ENCODE measurements at regions not wholly inside any gene's neighbourhood (a gene's known extent, or its start where the extent isn't known, plus 50 kb on each side); places are given as distances from the start of the nearest gene placed in this dataset.
A peak's percentile ranks its signal among the peaks of the same experiment; 100 is the strongest.

- Histone ChIP-seq H3K27ac (peak overlapping the region; percentile 46), H3K4me3 (no peak overlapping the region), H3K4me1 (peaks cover 40% of the 10 kb centered on the region), H3K9me3 (no peaks in the 10 kb centered on the region), H3K27me3 (ENCODE audit: insufficient read depth in 3 of 3, low read length in 2 of 3) (no peaks in the 10 kb centered on the region), H3K36me3 (ENCODE audit: insufficient read depth in 1 of 2, low read depth in 1 of 2) (no peaks in the 10 kb centered on the region)
- intact Hi-C loops (cut with DNase I) = loop anchor here in 1 of 2 donors (10.0 kb wide), 1 partner anchor 358 kb away; no protein-coding TSS in a partner anchor
- ATAC-seq (no peak), DNase-seq (peak in 1 of 2 donors; percentile 23)
- TF ChIP-seq CTCF (IDR thresholded peaks at IDR 0.05) = no peak
- 78 to 91% (median 83%) methylated on average over 9 of the region's 9 CpGs for WGBS, 3 donors
Observed at GRCh38 chr9:129493002-129493705, 127.7 kb downstream of the C9orf50 start.

GRCh38 chr9:129491487-129491855 is 129.4 kb downstream of the C9orf50 start:
- H3K4me3 ChIP-seq = peak overlapping the region; percentile 70
- peak overlapping the region; percentile 95 for H3K27ac ChIP-seq
- H3K9me3 ChIP-seq = no peaks in the 10 kb centered on the region
- intact Hi-C loops (cut with DNase I) = loop anchor here in 1 of 2 donors (10.0 kb wide), 1 partner anchor 357 kb away; no protein-coding TSS in a partner anchor
- 64 to 72% (median 69%) methylated on average over 8 of the region's 8 CpGs for WGBS, 3 donors
- ATAC-seq (no peak), DNase-seq (peak in 1 of 2 donors; percentile 77)
- TF ChIP-seq CTCF (IDR thresholded peaks at IDR 0.05) = no peak
- H3K27me3 ChIP-seq (ENCODE audit: insufficient read depth in 3 of 3, low read length in 2 of 3) = no peaks in the 10 kb centered on the region
- H3K36me3 ChIP-seq (ENCODE audit: insufficient read depth in 1 of 2, low read depth in 1 of 2) = no peaks in the 10 kb centered on the region
- H3K4me1 ChIP-seq = peaks cover 45% of the 10 kb centered on the region

GRCh38 chr9:129490583-129491486 is 130.1 kb downstream of the C9orf50 start:
- peak overlapping the region; percentile 95 for H3K27ac ChIP-seq
- no peak for TF ChIP-seq CTCF (IDR thresholded peaks at IDR 0.05)

GRCh38 chr9:129489838-129490582 is 130.9 kb downstream of the C9orf50 start:
- Histone ChIP-seq H3K36me3 (ENCODE audit: insufficient read depth in 1 of 2, low read depth in 1 of 2) (no peaks in the 10 kb centered on the region), H3K4me3 (peak overlapping the region; percentile 70), H3K27ac (peak overlapping the region; percentile 95), H3K4me1 (peaks cover 39% of the 10 kb centered on the region), H3K27me3 (ENCODE audit: insufficient read depth in 3 of 3, low read length in 2 of 3) (no peaks in the 10 kb centered on the region), H3K9me3 (no peaks in the 10 kb centered on the region)
- DNase-seq (no peak), ATAC-seq (no peak)
- WGBS, 3 donors = 60 to 69% (median 68%) methylated on average over 15 of the region's 15 CpGs
- no peak for TF ChIP-seq CTCF (IDR thresholded peaks at IDR 0.05)
- intact Hi-C loops (cut with DNase I) = loop anchor here (2.0 to 10.0 kb wide), 3 partner anchors 313 to 355 kb away; no protein-coding TSS in a partner anchor

More at GRCh38 chr9:129490583-129491486, 130.1 kb downstream of the C9orf50 start:
- Histone ChIP-seq H3K27me3 (ENCODE audit: insufficient read depth in 3 of 3, low read length in 2 of 3) (no peaks in the 10 kb centered on the region), H3K36me3 (ENCODE audit: insufficient read depth in 1 of 2, low read depth in 1 of 2) (no peaks in the 10 kb centered on the region), H3K9me3 (no peaks in the 10 kb centered on the region), H3K4me3 (peak overlapping the region; percentile 70), H3K4me1 (peaks cover 47% of the 10 kb centered on the region)
- DNase-seq (no peak), ATAC-seq (no peak)
- 61 to 66% (median 65%) methylated on average over 11 of the region's 11 CpGs for WGBS, 3 donors
- intact Hi-C loops (cut with DNase I) = loop anchor here in 1 of 2 donors (10.0 kb wide), 1 partner anchor 356 kb away; no protein-coding TSS in a partner anchor

Measured in psoas muscle (tissue), 7 donors.